DND-41 (cell line): ENCODE measurements at regions not wholly inside any gene's neighbourhood (a gene's known extent, or its start where the extent isn't known, plus 50 kb on each side); places are given as distances from the start of the nearest gene placed in this dataset.

Experiments used
- ATAC-seq: fragments of 200-7000 bp; cut with Tn5 transposase; 3 replicates; pipeline ENCODE4 v1.9.1; 2021; ENCODE audit warnings: low read depth; ENCODE audit not compliant: insufficient read depth
- DNase-seq: peaks from one replicate; pipeline ENCODE4 v3.0.0-alpha.2; 2020
- H2AFZ ChIP-seq: 2 replicates; pipeline ENCODE4 v1.6.0; 2012; ENCODE audit warnings: low read depth, low read length
- H3K27ac ChIP-seq: 2 replicates; pipeline ENCODE4 v1.5.1; 2012; ENCODE audit warnings: low read length, inconsistent platforms
- H3K27me3 ChIP-seq: fragments of 200-600 bp; sonication (generic); 2 replicates; pipeline ENCODE4 v1.6.0; 2012; ENCODE audit warnings: low read length, mild to moderate bottlenecking, inconsistent platforms; ENCODE audit not compliant: insufficient read depth, poor library complexity
- H3K36me3 ChIP-seq: 2 replicates; pipeline ENCODE4 v1.5.1; 2012; ENCODE audit warnings: low read length, inconsistent platforms; ENCODE audit not compliant: insufficient read depth
- H3K4me1 ChIP-seq: 2 replicates; pipeline ENCODE4 v1.5.1; 2012; ENCODE audit warnings: mild to moderate bottlenecking, low read length; ENCODE audit not compliant: insufficient read depth
- H3K4me2 ChIP-seq: 2 replicates; pipeline ENCODE4 v1.6.0; 2012; ENCODE audit warnings: mild to moderate bottlenecking, moderate library complexity, low read length, inconsistent platforms; ENCODE audit not compliant: insufficient read depth
- H3K4me3 ChIP-seq, 2 experiments: fragments of 200-600 bp in 1 of 2; shearing (Covaris generic) in 1 of 2; 2 replicates each; pipeline ENCODE4 v1.5.1; 2012 to 2016; ENCODE audit warnings: inconsistent platforms in 2 of 2, low read length in 2 of 2, mild to moderate bottlenecking in 2 of 2, low read depth in 1 of 2, moderate library complexity in 1 of 2
- H3K79me2 ChIP-seq: 2 replicates; pipeline ENCODE4 v1.6.0; 2012; ENCODE audit warnings: low read length, inconsistent platforms; ENCODE audit not compliant: insufficient read depth
- H3K9ac ChIP-seq: 2 replicates; pipeline ENCODE4 v1.6.0; 2012; ENCODE audit warnings: low read depth, mild to moderate bottlenecking, inconsistent platforms, low read length, moderate library complexity
- H3K9me3 ChIP-seq: 2 replicates; pipeline ENCODE4 v1.5.1; 2012; ENCODE audit warnings: low read length, moderate library complexity, mild to moderate bottlenecking, inconsistent platforms; ENCODE audit not compliant: insufficient read depth, severe bottlenecking
- H4K20me1 ChIP-seq: 2 replicates; pipeline ENCODE4 v1.6.0; 2012; ENCODE audit warnings: low read length; ENCODE audit not compliant: insufficient read depth
- EZH2 ChIP-seq: IDR thresholded peaks from 3 replicates; pipeline ENCODE4 v1.6.1; 2012; ENCODE audit warnings: borderline replicate concordance, low read depth, mild to moderate bottlenecking, moderate library complexity, low read length, inconsistent platforms; ENCODE audit not compliant: severe bottlenecking
- TF ChIP-seq, protein P1 (sequence below): IDR thresholded peaks from 2 replicates; pipeline ENCODE4 v1.5.1; 2012; ENCODE audit warnings: borderline replicate concordance, low read length, moderate library complexity, mild to moderate bottlenecking; ENCODE audit not compliant: poor library complexity, severe bottlenecking; ENCODE audit errors: extremely low read depth

DNA sequence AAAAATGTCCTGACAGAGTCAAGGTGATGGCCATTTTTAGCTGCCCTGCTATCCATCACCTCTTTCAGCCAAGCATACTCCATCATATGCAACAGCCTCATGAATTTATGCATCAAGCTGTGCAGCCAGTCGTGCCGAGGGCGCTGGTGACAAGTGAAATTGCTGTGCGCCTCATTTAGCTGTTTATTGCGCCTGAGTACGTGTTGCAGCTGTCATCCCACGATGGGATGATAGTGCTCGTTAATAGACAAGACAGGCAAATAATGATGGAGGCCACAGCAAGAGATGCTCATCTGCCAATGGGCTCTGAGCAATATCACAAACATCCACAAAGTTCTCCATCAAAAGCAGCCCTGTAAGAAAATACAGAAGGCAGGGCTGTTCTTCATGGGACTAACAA lies 562.3 kb upstream of the POU3F2 start:
- H3K9me3 ChIP-seq: no peaks in the 10 kb centered on the region
- no peak overlapping the region for H3K4me2 ChIP-seq
- H2AFZ ChIP-seq: no peak overlapping the region
- ATAC-seq (no peak), DNase-seq (no peak)
- H3K79me2 ChIP-seq: no peaks in the 10 kb centered on the region
- H3K9ac ChIP-seq: no peak overlapping the region
- H3K27me3 ChIP-seq: no peaks in the 10 kb centered on the region
- TF ChIP-seq EZH2: no peak
- H3K27ac ChIP-seq: no peak overlapping the region
- no peaks in the 10 kb centered on the region for H3K36me3 ChIP-seq
- no peaks in the 10 kb centered on the region for H4K20me1 ChIP-seq
- H3K4me1 ChIP-seq: no peaks in the 10 kb centered on the region
- no peak overlapping the region for H3K4me3 ChIP-seq

DNA sequence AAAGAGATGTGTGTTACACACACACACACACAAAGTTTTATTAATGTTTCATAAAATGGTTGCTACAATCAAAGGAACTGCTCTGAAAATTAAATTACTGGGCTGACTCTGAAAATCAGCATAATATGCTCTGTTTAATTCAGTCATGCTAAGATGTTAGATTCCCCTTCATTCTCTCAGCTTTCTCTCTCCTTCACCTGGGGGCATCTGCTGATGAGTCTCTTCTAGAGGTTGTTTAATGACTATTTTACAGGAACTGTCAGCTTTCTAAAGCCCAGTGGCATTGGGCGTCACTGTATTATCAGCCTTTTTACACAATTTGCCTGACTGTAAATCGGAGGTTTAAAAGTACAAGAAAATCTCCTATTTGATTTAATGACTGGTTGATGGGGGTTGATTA lies 559.7 kb upstream of the POU3F2 start:
- Histone ChIP-seq H3K36me3 (no peaks in the 10 kb centered on the region), H3K9me3 (no peaks in the 10 kb centered on the region), H3K27ac (no peak overlapping the region), H3K9ac (no peak overlapping the region), H3K79me2 (no peaks in the 10 kb centered on the region), H3K27me3 (no peaks in the 10 kb centered on the region), H4K20me1 (no peaks in the 10 kb centered on the region), H3K4me1 (no peaks in the 10 kb centered on the region), H3K4me2 (no peak overlapping the region), H2AFZ (no peak overlapping the region), H3K4me3 (no peak overlapping the region)
- TF ChIP-seq, protein P1, sequence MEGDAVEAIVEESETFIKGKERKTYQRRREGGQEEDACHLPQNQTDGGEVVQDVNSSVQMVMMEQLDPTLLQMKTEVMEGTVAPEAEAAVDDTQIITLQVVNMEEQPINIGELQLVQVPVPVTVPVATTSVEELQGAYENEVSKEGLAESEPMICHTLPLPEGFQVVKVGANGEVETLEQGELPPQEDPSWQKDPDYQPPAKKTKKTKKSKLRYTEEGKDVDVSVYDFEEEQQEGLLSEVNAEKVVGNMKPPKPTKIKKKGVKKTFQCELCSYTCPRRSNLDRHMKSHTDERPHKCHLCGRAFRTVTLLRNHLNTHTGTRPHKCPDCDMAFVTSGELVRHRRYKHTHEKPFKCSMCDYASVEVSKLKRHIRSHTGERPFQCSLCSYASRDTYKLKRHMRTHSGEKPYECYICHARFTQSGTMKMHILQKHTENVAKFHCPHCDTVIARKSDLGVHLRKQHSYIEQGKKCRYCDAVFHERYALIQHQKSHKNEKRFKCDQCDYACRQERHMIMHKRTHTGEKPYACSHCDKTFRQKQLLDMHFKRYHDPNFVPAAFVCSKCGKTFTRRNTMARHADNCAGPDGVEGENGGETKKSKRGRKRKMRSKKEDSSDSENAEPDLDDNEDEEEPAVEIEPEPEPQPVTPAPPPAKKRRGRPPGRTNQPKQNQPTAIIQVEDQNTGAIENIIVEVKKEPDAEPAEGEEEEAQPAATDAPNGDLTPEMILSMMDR: no peak
- TF ChIP-seq EZH2: no peak
- ATAC-seq (no peak), DNase-seq (no peak)

DNA sequence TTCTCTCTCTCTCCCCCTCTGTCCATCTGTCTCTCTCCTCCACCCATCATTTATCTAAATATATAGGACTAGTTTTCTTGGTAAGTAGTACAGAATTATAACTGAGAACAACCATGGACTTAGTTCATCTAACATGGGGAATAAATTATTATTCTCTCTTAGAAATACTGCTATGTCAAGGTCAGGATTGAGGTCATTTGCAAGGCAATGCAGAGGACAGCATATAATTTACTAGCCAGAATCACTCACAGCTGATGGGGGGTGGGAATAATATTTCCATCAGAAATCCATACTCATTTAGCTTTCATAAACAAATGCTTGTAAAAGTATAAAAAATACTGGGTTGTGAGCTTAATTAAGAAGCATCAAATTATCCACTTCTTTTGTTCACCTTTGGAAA lies 553.9 kb upstream of the POU3F2 start:
- H4K20me1 ChIP-seq: no peaks in the 10 kb centered on the region
- DNase-seq: no peak

DNA sequence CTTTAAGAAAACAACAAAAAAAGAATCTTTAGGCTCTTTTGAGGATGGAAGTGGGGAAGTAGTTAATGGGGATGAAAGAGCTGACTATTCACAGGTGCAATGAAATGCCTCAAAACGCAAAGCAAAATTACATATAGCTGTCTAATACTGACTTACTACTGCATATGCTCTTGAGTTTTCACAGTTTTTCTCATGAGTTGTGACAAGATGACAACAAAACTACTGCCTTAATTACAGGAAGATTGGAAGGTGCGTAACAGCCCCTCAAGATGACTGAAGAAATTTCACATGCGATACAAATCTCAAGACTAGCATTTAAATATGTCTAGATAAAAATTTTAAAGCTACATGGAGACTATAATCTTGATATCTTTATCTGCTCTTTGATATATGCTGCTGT lies 547.8 kb upstream of the POU3F2 start:
- H3K4me2 ChIP-seq: no peak overlapping the region

More for the DNA sequence above, 553.9 kb upstream of the POU3F2 start:
- no peaks in the 10 kb centered on the region for H3K36me3 ChIP-seq
- no peak overlapping the region for H2AFZ ChIP-seq
- H3K9ac ChIP-seq: no peak overlapping the region
- no peaks in the 10 kb centered on the region for H3K4me1 ChIP-seq
- no peaks in the 10 kb centered on the region for H3K9me3 ChIP-seq
- TF ChIP-seq EZH2: no peak
- TF ChIP-seq, protein P1: no peak
- no peak for ATAC-seq
- H3K27ac ChIP-seq: no peak overlapping the region
- H3K27me3 ChIP-seq: no peaks in the 10 kb centered on the region
- H3K4me3 ChIP-seq: no peak overlapping the region
- H3K4me2 ChIP-seq: no peak overlapping the region
- H3K79me2 ChIP-seq: no peaks in the 10 kb centered on the region

More for the DNA sequence above, 547.8 kb upstream of the POU3F2 start:
- no peak for TF ChIP-seq EZH2
- TF ChIP-seq, protein P1: no peak
- no peak overlapping the region for H3K27ac ChIP-seq
- no peaks in the 10 kb centered on the region for H3K9me3 ChIP-seq
- H3K9ac ChIP-seq: no peak overlapping the region
- no peak for ATAC-seq
- no peaks in the 10 kb centered on the region for H3K27me3 ChIP-seq
- H3K79me2 ChIP-seq: no peaks in the 10 kb centered on the region
- H3K36me3 ChIP-seq: no peaks in the 10 kb centered on the region
- DNase-seq: no peak
- no peak overlapping the region for H3K4me3 ChIP-seq
- no peaks in the 10 kb centered on the region for H4K20me1 ChIP-seq
- H2AFZ ChIP-seq: no peak overlapping the region
- H3K4me1 ChIP-seq: no peaks in the 10 kb centered on the region
